ENCODE measurements at regions not wholly inside any gene's neighbourhood (a gene's known extent, or its start where the extent isn't known, plus 50 kb on each side); places are given as distances from the start of the nearest gene placed in this dataset.

- no peak overlapping the region for H3K4me3 ChIP-seq (ENCODE audit: low read length)
- peak; percentile 70 for DNase-seq (ENCODE audit: low read depth)
- no peak for TF ChIP-seq CTCF (IDR thresholded peaks at IDR 0.05; ENCODE audit: insufficient read depth, low read depth, low read length, missing control alignments)
Measured at GRCh38 chr6:40947876-40948526, 91.0 kb downstream of the UNC5CL start.

- TF ChIP-seq CTCF (IDR thresholded peaks at IDR 0.05; ENCODE audit: insufficient read depth, low read depth, low read length, missing control alignments), result no peak
- no peak overlapping the region for H3K4me3 ChIP-seq (ENCODE audit: low read length)
- DNase-seq (ENCODE audit: low read depth), result no peak
Measured at GRCh38 chr6:40946738-40947301, 92.2 kb downstream of the UNC5CL start.

GRCh38 chr6:40937491-40937890, 101.5 kb downstream of the UNC5CL start:
- H3K4me3 ChIP-seq (ENCODE audit: low read length), result no peak overlapping the region
- DNase-seq (ENCODE audit: low read depth), result no peak
- TF ChIP-seq CTCF (IDR thresholded peaks at IDR 0.05; ENCODE audit: insufficient read depth, low read depth, low read length, missing control alignments), result no peak

GRCh38 chr6:40936818-40937251, 102.2 kb downstream of the UNC5CL start:
- DNase-seq (ENCODE audit: low read depth), result peak; percentile 94
- no peak for TF ChIP-seq CTCF (IDR thresholded peaks at IDR 0.05; ENCODE audit: insufficient read depth, low read depth, low read length, missing control alignments)
- H3K4me3 ChIP-seq (ENCODE audit: low read length), result no peak overlapping the region

- no peak for DNase-seq (ENCODE audit: low read depth)
- TF ChIP-seq CTCF (IDR thresholded peaks at IDR 0.05; ENCODE audit: insufficient read depth, low read depth, low read length, missing control alignments), result no peak
- H3K4me3 ChIP-seq (ENCODE audit: low read length), result no peak overlapping the region
Measured at GRCh38 chr6:40933864-40934263, 105.2 kb downstream of the UNC5CL start.

- no peak for DNase-seq (ENCODE audit: low read depth)
- H3K4me3 ChIP-seq (ENCODE audit: low read length), result no peak overlapping the region
- no peak for TF ChIP-seq CTCF (IDR thresholded peaks at IDR 0.05; ENCODE audit: insufficient read depth, low read depth, low read length, missing control alignments)
Measured at GRCh38 chr6:40932953-40933352, 106.1 kb downstream of the UNC5CL start.

GRCh38 chr6:40932366-40932765, 106.7 kb downstream of the UNC5CL start:
- no peak for TF ChIP-seq CTCF (IDR thresholded peaks at IDR 0.05; ENCODE audit: insufficient read depth, low read depth, low read length, missing control alignments)
- peak; percentile 23 for DNase-seq (ENCODE audit: low read depth)
- no peak overlapping the region for H3K4me3 ChIP-seq (ENCODE audit: low read length)
